BLaER1 (cell line): ENCODE measurements at regions not wholly inside any gene's neighbourhood (a gene's known extent, or its start where the extent isn't known, plus 50 kb on each side); places are given as distances from the start of the nearest gene placed in this dataset.

Experiments used
- H3K27ac ChIP-seq: shearing (Covaris generic); formaldehyde crosslinking; 2 replicates; pipeline ENCODE4 v1.8.1; 2022
- H3K27me3 ChIP-seq: shearing (Covaris generic); formaldehyde crosslinking; 2 replicates; pipeline ENCODE4 v1.8.1; 2022
- H3K36me3 ChIP-seq: shearing (Covaris generic); formaldehyde crosslinking; 2 replicates; pipeline ENCODE4 v1.8.1; 2022
- H3K4me1 ChIP-seq: shearing (Covaris generic); formaldehyde crosslinking; 2 replicates; pipeline ENCODE4 v1.8.1; 2022
- H3K4me2 ChIP-seq: shearing (Covaris generic); formaldehyde crosslinking; 2 replicates; pipeline ENCODE4 v1.8.1; 2022
- H3K4me3 ChIP-seq: shearing (Covaris generic); formaldehyde crosslinking; 2 replicates; pipeline ENCODE4 v1.8.1; 2022
- H3K9ac ChIP-seq: shearing (Covaris generic); formaldehyde crosslinking; 2 replicates; pipeline ENCODE4 v1.8.1; 2022
- H3K9me3 ChIP-seq: shearing (Covaris generic); formaldehyde crosslinking; 2 replicates; pipeline ENCODE4 v1.8.1; 2022
- H4K20me1 ChIP-seq: shearing (Covaris generic); formaldehyde crosslinking; 2 replicates; pipeline ENCODE4 v1.8.1; 2022
- Cebpa-rat ChIP-seq: shearing (Covaris generic); IDR thresholded peaks from 2 replicates; pipeline ENCODE4 v1.8.1; 2022

DNA sequence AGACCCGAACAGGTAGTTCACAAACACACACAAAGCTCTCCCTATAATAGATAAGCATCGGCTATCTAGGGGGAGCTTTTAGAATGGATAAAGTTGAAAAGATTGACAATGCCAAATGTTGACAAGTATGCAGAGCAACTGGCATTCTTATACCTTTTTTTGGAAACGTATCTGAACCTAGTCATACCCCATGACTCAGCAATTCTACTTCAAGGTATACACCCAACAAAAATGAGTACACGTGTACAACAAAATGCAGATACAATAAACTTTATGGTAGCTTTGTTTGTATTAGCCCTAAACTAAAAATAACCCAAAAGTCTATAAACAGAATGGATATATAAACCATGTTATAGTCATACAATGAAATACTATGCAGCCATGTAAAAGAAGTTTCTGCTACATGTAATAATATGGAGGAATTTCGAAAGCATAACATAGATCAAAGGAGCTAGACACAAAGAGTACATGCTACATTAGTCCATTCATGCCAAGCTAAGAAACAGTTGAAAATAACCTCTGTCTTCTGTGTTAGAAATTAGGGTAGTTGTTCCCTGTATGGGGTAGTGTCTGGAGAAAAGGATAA, 718.5 kb upstream of the ZNF608 start:
- H3K27ac ChIP-seq = no peak overlapping the region

DNA sequence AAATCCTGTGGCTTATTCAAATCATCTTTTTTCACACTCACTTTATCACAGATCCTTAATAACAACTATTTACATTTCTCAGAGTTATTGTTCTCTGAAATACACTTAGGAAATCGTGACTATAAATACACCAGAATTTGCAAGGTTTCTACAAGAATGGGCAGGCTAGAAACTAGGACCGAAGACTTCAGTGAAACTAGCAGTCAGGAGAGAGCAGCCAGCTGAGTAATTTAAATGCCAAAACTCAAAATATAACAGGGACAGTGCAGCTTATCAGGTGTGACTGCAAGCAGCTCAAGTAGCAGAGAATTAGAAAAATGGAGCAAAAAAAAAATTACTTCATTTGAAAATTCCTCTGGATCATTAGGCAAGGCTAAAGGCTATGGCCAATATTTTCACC, 719.3 kb upstream of the ZNF608 start:
- TF ChIP-seq Cebpa-rat = no peak
- H3K27me3 ChIP-seq = no peaks in the 10 kb centered on the region
- no peaks in the 10 kb centered on the region for H3K36me3 ChIP-seq
- H3K9me3 ChIP-seq = no peaks in the 10 kb centered on the region
- H3K4me3 ChIP-seq = no peak overlapping the region
- H3K4me1 ChIP-seq = no peaks in the 10 kb centered on the region
- no peak overlapping the region for H3K4me2 ChIP-seq
- no peak overlapping the region for H3K9ac ChIP-seq
- H4K20me1 ChIP-seq = no peaks in the 10 kb centered on the region
- H3K27ac ChIP-seq = no peak overlapping the region

More for the DNA sequence above, 718.5 kb upstream of the ZNF608 start:
- Histone ChIP-seq H3K4me3 (no peak overlapping the region), H3K4me1 (no peaks in the 10 kb centered on the region), H4K20me1 (no peaks in the 10 kb centered on the region), H3K36me3 (no peaks in the 10 kb centered on the region), H3K9ac (no peak overlapping the region), H3K9me3 (no peaks in the 10 kb centered on the region), H3K4me2 (no peak overlapping the region), H3K27me3 (no peaks in the 10 kb centered on the region)
- TF ChIP-seq Cebpa-rat = no peak

DNA sequence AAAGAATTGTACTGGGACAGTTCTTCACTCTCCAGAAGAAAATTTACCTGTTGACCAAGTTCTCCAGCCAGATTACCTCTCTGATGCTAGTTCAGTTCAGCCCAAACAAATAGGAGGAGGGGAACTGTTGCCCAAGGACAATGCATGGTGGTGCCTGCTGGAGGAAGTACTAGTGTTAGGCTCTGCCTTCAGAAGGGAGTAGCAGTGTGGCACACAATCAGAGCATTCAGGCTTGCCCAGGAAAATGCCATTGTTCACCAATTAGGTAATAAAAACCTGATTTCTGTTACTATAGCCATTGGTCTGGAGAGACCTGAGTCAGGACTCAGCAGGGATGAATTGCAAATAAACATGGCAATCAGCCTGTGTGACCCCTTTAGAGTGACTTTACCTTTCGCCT, 720.8 kb upstream of the ZNF608 start:
- no peak for TF ChIP-seq Cebpa-rat
- no peak overlapping the region for H3K4me3 ChIP-seq
- H3K9me3 ChIP-seq = no peaks in the 10 kb centered on the region
- no peak overlapping the region for H3K4me2 ChIP-seq
- no peaks in the 10 kb centered on the region for H3K4me1 ChIP-seq
- H3K27me3 ChIP-seq = no peaks in the 10 kb centered on the region
- H3K27ac ChIP-seq = no peak overlapping the region
- no peak overlapping the region for H3K9ac ChIP-seq
- H4K20me1 ChIP-seq = no peaks in the 10 kb centered on the region
- H3K36me3 ChIP-seq = no peaks in the 10 kb centered on the region

DNA sequence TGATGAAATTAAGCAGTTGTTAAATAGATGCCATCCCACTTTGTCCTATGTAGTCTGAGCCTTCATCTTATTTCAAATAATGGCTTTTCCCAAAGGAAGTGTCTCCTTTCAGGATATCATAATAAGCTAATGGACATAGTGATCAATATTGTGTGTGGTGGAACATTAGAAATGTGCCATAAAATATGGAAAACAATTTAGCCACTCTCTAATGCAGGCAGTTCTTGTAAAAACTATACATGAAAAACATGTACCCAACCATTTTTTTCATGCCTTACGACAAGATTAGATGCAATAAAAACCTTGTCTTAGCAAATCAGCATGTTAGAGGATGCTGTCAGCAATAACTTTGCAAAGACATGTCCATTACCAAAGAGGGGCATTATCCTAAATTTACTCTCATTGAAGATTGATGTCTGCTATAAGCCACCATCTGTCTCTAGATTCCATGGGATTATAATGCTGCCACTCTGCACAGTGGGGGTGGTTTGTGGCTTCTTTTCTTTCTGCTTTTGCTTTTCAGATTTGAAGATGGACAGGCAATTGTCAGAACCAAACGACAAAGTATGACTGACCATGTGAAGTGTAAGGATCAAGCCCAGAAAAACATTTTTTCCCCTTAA, 724.0 kb upstream of the ZNF608 start:
- Histone ChIP-seq H3K4me1 (no peaks in the 10 kb centered on the region), H3K9ac (no peak overlapping the region), H3K27ac (no peak overlapping the region), H3K9me3 (no peaks in the 10 kb centered on the region), H3K27me3 (no peaks in the 10 kb centered on the region), H3K4me2 (no peak overlapping the region), H4K20me1 (no peaks in the 10 kb centered on the region), H3K4me3 (no peak overlapping the region), H3K36me3 (no peaks in the 10 kb centered on the region)
- no peak for TF ChIP-seq Cebpa-rat

DNA sequence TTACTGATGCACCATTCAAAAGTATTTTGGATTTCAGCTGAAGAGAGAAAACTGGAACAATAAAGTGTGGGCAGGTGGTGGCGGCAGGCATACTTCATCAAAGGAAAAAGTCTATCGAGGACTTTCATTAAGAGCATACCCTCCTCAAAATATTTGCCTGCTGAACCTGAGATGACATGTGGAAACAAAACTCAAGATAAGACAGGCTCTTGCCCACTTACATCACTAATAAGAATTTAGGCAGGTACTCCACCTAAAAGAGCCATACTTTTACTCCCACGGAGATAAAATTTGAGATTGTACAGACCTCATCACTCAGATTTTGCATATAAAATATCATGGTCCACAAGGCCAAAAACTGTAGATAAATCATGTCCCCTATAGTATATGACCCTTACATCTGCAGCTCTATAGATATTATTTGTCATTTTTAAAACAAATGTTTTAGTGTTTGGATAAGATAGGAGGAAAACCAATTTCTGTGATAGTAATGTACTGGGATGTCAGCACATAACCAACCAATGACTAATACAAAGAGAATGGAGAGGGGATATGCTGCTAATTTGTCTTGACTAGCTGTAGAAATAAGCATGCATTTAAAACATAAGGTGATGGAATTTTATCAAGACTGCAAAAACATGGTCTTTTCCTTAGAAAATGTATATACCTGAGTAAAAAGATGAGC, 730.6 kb upstream of the ZNF608 start:
- H3K9me3 ChIP-seq = no peaks in the 10 kb centered on the region
- no peaks in the 10 kb centered on the region for H3K27me3 ChIP-seq
- H3K36me3 ChIP-seq = no peaks in the 10 kb centered on the region
- H3K4me3 ChIP-seq = no peak overlapping the region
- H3K27ac ChIP-seq = no peak overlapping the region
- TF ChIP-seq Cebpa-rat = no peak
- H3K9ac ChIP-seq = no peak overlapping the region
- H4K20me1 ChIP-seq = no peaks in the 10 kb centered on the region
- H3K4me2 ChIP-seq = no peak overlapping the region
- no peaks in the 10 kb centered on the region for H3K4me1 ChIP-seq

DNA sequence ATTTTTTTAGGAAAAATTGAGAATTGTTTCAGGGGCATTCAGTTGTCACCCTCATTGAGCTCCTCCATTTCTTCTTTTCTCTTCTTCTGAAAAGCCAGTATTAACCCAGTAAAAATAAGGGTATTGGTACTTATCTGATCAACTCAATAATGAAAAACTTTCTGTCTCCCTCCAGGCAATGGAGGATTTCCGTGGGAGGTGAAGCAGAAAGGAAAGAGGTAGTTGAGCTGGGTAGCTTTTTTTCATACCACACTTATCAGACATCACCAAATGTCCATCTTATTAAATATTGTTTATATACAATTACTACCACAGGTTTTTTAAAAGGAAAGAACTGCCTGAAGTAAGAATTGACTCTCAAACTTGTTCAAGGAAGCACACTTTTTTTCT, 731.1 kb upstream of the ZNF608 start:
- Histone ChIP-seq H3K36me3 (no peaks in the 10 kb centered on the region), H4K20me1 (no peaks in the 10 kb centered on the region), H3K27ac (no peak overlapping the region), H3K4me2 (no peak overlapping the region), H3K4me1 (no peaks in the 10 kb centered on the region), H3K4me3 (no peak overlapping the region), H3K9me3 (no peaks in the 10 kb centered on the region), H3K27me3 (no peaks in the 10 kb centered on the region), H3K9ac (no peak overlapping the region)
- no peak for TF ChIP-seq Cebpa-rat

DNA sequence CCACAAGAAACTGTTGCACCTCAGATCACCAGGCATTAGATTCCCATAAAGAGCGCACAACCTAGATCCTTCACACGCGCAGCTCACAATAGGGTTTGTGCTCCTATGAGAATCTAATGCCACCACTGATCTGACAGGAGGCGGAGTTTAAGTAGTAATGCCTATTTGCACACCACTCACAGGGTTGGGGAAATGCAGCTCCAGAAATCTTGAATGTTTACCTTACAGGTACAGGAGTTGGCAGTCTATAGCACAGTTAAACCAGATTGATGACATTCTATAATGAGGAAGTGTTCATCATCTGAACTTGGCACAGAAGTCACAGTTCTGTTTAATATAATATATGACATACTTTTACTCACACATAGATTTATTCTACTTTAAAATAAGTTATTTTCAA, 732.2 kb upstream of the ZNF608 start:
- no peaks in the 10 kb centered on the region for H3K36me3 ChIP-seq
- no peak overlapping the region for H3K9ac ChIP-seq
- H3K9me3 ChIP-seq = no peaks in the 10 kb centered on the region
- H3K27ac ChIP-seq = no peak overlapping the region
- no peaks in the 10 kb centered on the region for H3K27me3 ChIP-seq
- no peak overlapping the region for H3K4me3 ChIP-seq
- H3K4me2 ChIP-seq = no peak overlapping the region
- H4K20me1 ChIP-seq = no peaks in the 10 kb centered on the region
- no peak for TF ChIP-seq Cebpa-rat
- no peaks in the 10 kb centered on the region for H3K4me1 ChIP-seq

DNA sequence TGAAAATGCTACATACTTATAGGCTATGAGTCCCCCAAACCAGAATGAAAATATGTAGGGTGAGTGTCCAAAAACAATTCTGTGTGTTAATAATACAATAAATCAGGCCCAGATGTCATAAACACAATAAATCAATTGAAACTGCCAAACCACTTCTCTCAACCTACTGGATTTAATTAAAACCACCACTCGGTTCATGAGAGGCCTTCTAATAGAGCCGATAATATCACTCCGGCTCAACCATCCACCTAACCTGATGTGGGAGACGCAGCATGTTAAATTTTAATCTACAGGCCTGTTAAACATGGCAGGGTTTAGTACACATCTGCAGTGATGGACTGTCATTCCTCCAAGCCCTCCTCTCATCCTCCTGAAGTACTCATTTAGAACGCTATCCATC, 734.5 kb upstream of the ZNF608 start:
- H3K27me3 ChIP-seq = no peaks in the 10 kb centered on the region
- no peak overlapping the region for H3K4me3 ChIP-seq
- H3K9ac ChIP-seq = no peak overlapping the region
- H3K4me1 ChIP-seq = no peaks in the 10 kb centered on the region
- no peak for TF ChIP-seq Cebpa-rat
- no peaks in the 10 kb centered on the region for H3K36me3 ChIP-seq
- H3K4me2 ChIP-seq = no peak overlapping the region
- no peaks in the 10 kb centered on the region for H3K9me3 ChIP-seq
- H3K27ac ChIP-seq = no peak overlapping the region
- H4K20me1 ChIP-seq = no peaks in the 10 kb centered on the region

DNA sequence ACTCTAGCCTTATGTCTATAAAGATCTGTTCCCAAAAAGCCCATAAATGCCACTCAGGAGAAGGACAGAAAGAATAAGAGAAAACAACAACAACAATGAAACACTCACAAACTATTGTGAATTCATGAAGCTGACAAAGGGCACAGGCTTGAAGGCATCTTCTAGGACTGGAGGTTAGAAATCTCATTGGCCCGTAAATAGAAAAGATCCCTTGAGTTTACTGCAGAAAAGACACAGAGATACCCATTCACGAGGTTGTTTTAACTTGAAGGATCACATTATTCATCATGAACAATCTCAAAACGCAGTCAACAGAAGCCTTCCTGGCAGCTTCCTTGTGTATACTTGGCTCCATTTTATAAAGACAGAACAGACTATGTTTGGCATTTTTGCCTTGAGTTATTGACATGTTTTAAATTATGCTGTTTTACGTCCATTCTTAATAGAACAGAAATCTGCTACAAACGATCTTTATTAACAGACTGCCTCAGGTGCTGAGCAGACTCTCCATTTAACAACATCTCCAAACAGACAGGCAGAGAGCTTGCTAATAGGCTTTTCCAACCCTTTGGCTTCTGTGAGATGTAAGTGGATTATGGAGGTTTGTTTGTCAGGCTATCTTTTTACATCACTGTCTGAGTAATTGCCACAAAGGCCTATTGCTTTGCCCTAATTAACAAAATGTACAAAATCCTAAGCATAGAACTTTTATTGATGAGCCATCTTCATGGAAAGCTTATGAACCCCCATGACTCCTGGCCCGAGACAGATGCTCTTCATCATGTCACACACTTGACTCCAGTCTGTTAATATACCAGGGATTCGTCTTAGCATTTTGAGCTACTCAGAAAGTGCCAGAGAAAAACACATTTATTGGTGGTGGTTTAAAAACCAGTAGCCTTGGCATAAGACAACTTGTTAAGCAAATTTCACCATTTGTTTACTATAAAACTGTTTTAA, 735.3 kb upstream of the ZNF608 start:
- Histone ChIP-seq H3K9me3 (no peaks in the 10 kb centered on the region), H4K20me1 (no peaks in the 10 kb centered on the region), H3K4me1 (no peaks in the 10 kb centered on the region), H3K9ac (no peak overlapping the region), H3K4me2 (no peak overlapping the region), H3K27ac (no peak overlapping the region), H3K4me3 (no peak overlapping the region), H3K27me3 (no peaks in the 10 kb centered on the region), H3K36me3 (no peaks in the 10 kb centered on the region)
- no peak for TF ChIP-seq Cebpa-rat

DNA sequence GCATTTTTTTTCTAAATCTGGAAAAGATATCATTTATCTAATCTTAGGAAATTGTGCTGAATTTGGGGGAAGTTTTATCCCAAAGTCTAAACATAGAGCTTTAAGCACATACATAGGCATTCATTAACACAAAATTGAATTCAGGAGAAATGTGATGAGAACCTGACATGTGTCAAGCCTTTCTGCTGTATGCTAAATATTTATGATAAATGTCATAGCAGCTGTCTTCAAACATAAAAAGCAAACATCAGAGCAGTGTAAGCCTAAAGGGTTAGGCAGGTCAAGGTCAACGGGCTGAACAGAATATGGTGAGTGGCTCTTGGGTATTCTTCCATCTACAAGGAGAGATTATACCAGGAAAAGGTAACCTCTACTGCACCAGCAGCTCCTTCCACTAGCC, 737.2 kb upstream of the ZNF608 start:
- H3K9ac ChIP-seq = no peak overlapping the region
- no peak overlapping the region for H3K4me2 ChIP-seq
- no peak overlapping the region for H3K27ac ChIP-seq
- H3K9me3 ChIP-seq = no peaks in the 10 kb centered on the region
- no peak overlapping the region for H3K4me3 ChIP-seq
- H3K36me3 ChIP-seq = no peaks in the 10 kb centered on the region
- H3K4me1 ChIP-seq = no peaks in the 10 kb centered on the region
- H3K27me3 ChIP-seq = no peaks in the 10 kb centered on the region
- no peak for TF ChIP-seq Cebpa-rat
- H4K20me1 ChIP-seq = no peaks in the 10 kb centered on the region
